ENCODE measurements at regions not wholly inside any gene's neighbourhood (a gene's known extent, or its start where the extent isn't known, plus 50 kb on each side); places are given as distances from the start of the nearest gene placed in this dataset.

- ATAC-seq: no peak
- Histone ChIP-seq H3K4me1 (no peaks in the 10 kb centered on the region), H3K27ac (no peak overlapping the region)
These were observed 379.5 kb upstream of the TBL1XR1 start for GRCh38 chr3:177576746-177577145.

GRCh38 chr3:177578488-177578887, 381.2 kb upstream of the TBL1XR1 start:
- Histone ChIP-seq H3K4me1 (no peaks in the 10 kb centered on the region), H3K4me3 (no peak overlapping the region), H3K9me3 (no peaks in the 10 kb centered on the region), H3K27me3 (ENCODE audit: insufficient read depth in 3 of 3, low read length in 2 of 3) (peaks cover 0 to 1% (median 0%) of the 10 kb centered on the region in 3 donors), H3K36me3 (ENCODE audit: insufficient read depth in 1 of 2, low read depth in 1 of 2) (no peaks in the 10 kb centered on the region), H3K27ac (no peak overlapping the region)
- no peak for ATAC-seq
- intact Hi-C loops (cut with DNase I): no loop called here
- WGBS, 3 donors: 81 to 91% (median 90%) methylated on average over 6 of the region's 6 CpGs
- TF ChIP-seq CTCF (IDR thresholded peaks at IDR 0.05): no peak
- no peak for DNase-seq

More at GRCh38 chr3:177576746-177577145, 379.5 kb upstream of the TBL1XR1 start:
- intact Hi-C loops (cut with DNase I): no loop called here
- Histone ChIP-seq H3K4me3 (no peak overlapping the region), H3K9me3 (no peaks in the 10 kb centered on the region), H3K36me3 (ENCODE audit: insufficient read depth in 1 of 2, low read depth in 1 of 2) (no peaks in the 10 kb centered on the region), H3K27me3 (ENCODE audit: insufficient read depth in 3 of 3, low read length in 2 of 3) (peaks cover 0 to 1% (median 0%) of the 10 kb centered on the region in 3 donors)
- no peak for DNase-seq
- no peak for TF ChIP-seq CTCF (IDR thresholded peaks at IDR 0.05)
- 57 to 63% (median 58%) methylated on average over 4 of the region's 4 CpGs for WGBS, 3 donors

GRCh38 chr3:177579419-177579818, 382.1 kb upstream of the TBL1XR1 start:
- Histone ChIP-seq H3K4me3 (no peak overlapping the region), H3K9me3 (no peaks in the 10 kb centered on the region), H3K27ac (no peak overlapping the region), H3K4me1 (no peaks in the 10 kb centered on the region), H3K36me3 (ENCODE audit: insufficient read depth in 1 of 2, low read depth in 1 of 2) (no peaks in the 10 kb centered on the region), H3K27me3 (ENCODE audit: insufficient read depth in 3 of 3, low read length in 2 of 3) (peaks cover 0 to 1% (median 0%) of the 10 kb centered on the region in 3 donors)
- intact Hi-C loops (cut with DNase I): no loop called here
- ATAC-seq: no peak
- 95 to 99% (median 97%) methylated on average over 4 of the region's 4 CpGs for WGBS, 3 donors
- no peak for TF ChIP-seq CTCF (IDR thresholded peaks at IDR 0.05)
- no peak for DNase-seq

- intact Hi-C loops (cut with DNase I): no loop called here
- no peak for ATAC-seq
- no peaks in the 10 kb centered on the region for H3K36me3 ChIP-seq (ENCODE audit: insufficient read depth in 1 of 2, low read depth in 1 of 2)
- no peak for TF ChIP-seq CTCF (IDR thresholded peaks at IDR 0.05)
- 58 to 69% (median 61%) methylated on average over 2 of the region's 2 CpGs for WGBS, 3 donors
- H3K9me3 ChIP-seq: no peaks in the 10 kb centered on the region
- no peak overlapping the region for H3K4me3 ChIP-seq
- no peak overlapping the region for H3K27ac ChIP-seq
- no peak for DNase-seq
- H3K4me1 ChIP-seq: no peaks in the 10 kb centered on the region
- H3K27me3 ChIP-seq (ENCODE audit: insufficient read depth in 3 of 3, low read length in 2 of 3): no peaks in the 10 kb centered on the region
These were observed 383.2 kb upstream of the TBL1XR1 start for GRCh38 chr3:177580437-177580836.

DNA sequence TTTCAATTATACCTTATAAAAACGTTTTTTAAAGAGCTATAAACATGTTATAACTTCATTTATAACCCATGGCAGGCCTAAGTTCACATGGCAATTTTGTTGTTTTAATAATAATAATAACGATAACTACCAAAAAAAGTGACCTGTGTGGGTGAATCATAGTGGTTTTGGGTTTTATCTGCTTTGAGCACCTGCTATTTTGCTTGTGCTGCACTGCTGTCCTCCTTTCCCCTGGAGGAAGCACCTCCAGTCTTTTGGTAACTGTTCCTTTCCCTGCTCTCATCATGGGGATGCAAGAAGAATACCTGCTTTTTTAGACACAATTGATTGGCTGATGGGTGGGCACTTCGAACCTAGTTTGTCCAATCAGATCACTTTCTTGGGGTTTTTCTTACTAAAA, 388.0 kb upstream of the TBL1XR1 start:
- Histone ChIP-seq H3K27me3 (ENCODE audit: insufficient read depth in 3 of 3, low read length in 2 of 3) (no peaks in the 10 kb centered on the region), H3K4me3 (no peak overlapping the region), H3K36me3 (ENCODE audit: insufficient read depth in 1 of 2, low read depth in 1 of 2) (no peaks in the 10 kb centered on the region), H3K4me1 (no peaks in the 10 kb centered on the region), H3K9me3 (no peaks in the 10 kb centered on the region), H3K27ac (no peak overlapping the region)
- intact Hi-C loops (cut with DNase I): no loop called here
- no peak for TF ChIP-seq CTCF (IDR thresholded peaks at IDR 0.05)
- WGBS, 3 donors: 39 to 64% (median 61%) methylated on average over 3 of the region's 3 CpGs
- DNase-seq (no peak), ATAC-seq (no peak)
